ENCODE measurements at regions not wholly inside any gene's neighbourhood (a gene's known extent, or its start where the extent isn't known, plus 50 kb on each side); places are given as distances from the start of the nearest gene placed in this dataset.

DNA sequence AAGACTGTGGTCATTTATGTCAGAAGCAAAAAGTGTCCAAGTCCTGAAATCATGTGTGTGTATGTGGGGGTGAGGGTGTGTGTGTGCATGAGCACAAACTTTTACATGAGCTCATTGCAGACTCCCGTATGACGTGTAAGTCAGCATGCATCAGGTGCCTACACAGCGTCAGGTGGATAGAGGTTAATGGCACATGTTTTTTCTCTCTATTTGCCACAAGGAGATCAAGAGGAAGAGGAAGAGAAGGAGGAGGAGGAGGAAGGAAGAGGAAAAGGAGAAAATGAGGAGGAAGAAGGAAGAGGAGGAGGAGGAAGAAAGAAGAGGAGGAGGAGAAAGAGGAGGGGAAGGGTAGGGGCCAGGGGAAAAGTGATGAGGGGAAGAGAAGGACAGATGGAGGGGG lies 178.0 kb upstream of the DYNLRB2 start:
- no peak for DNase-seq (ENCODE audit: low read depth in 2 of 2)

- DNase-seq (ENCODE audit: low read depth in 2 of 2), result no peak
Measured at GRCh38 chr16:80356365-80356764, 184.4 kb upstream of the DYNLRB2 start.

DNA sequence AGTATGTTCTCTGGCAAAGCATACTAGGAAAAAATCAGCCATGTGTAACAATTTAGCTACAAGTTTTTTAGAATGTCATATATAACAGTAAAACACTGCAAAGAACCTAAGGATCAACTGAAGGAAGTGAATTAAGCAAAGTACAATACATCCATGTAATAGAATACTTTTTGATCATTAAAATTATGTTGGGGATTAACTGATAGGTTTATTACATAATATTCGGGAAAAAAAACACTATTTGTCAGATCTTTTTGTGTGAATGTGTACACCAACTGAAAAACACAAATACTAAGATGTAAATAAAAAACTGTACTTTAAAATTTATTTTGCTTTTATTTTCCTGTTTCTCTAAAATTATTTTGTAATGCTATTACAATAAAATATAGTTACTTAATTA lies 185.5 kb upstream of the DYNLRB2 start:
- DNase-seq (ENCODE audit: low read depth in 2 of 2), result no peak

- DNase-seq (ENCODE audit: low read depth in 2 of 2), result no peak
Measured at GRCh38 chr16:80350061-80350460, 190.7 kb upstream of the DYNLRB2 start.

DNA sequence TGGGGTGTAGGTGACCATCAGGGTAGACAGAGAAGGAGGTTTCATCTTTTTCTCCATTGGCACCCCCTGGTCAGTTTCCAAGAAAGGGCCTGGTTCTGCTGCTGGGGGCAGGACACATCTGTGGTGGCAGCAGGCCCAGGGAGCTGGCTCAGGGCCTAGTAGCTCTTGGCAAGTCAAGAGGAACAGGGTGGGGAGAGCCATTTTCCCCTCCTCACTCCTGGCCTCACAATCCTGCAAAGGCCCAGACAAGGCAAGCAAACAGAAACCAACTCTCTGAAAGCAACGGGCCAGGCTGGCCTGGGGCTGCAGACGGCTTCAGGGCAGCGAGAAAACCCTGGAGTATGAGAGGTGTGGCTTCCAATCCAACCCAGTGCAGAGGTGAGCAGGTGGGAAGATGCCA lies 192.9 kb upstream of the DYNLRB2 start:
- DNase-seq (ENCODE audit: low read depth in 2 of 2), result peak; percentile 17 to 61

GRCh38 chr16:80347002-80347401 lies 193.8 kb upstream of the DYNLRB2 start:
- DNase-seq (ENCODE audit: low read depth in 2 of 2), result no peak

DNA sequence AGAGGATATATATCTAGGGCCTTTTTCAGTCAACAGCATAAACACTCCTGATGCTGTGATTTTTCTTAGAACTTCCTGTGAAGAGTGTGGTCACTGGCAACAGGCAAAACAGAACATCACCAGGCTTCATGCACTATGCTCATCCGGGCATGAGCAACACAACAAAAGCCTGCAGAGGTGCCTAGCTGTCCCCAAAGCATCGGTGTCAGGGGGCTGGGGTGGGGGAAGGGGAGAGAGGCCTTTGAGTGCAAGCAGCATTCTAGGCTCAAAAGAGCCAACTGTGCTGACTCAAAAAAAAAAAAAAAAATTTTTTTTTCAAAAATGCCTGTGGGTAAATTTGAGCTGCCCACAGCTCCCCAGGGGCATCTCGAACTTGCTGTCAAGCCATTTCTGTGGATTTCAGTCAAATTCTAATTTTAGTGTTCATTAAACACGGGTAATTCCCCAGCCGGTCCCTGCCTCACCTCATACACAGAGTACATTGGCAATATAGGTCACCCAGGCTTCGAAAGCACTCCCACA lies 194.6 kb upstream of the DYNLRB2 start:
- DNase-seq (ENCODE audit: low read depth in 2 of 2), result no peak

DNA sequence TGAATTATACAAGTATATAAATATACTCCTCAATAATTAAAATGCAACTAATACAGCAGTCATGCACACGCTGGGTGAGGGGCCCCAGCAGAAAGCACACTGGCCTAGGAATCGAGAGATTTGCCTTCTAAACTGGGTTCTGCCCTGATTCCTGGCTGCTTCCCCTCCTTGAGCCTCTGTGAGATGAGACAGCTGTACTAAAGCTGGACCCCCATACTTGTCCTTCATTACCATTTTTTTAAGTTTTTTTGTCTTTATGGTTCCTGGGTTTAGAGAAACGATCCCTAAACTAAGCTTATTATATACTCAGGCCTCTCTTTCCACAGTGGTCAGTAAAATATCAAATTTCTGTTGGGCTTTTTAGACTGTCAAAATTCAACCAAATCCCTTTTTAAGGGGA lies 195.1 kb upstream of the DYNLRB2 start:
- DNase-seq (ENCODE audit: low read depth in 2 of 2), result no peak

- no peak for DNase-seq (ENCODE audit: low read depth in 2 of 2)
Measured at GRCh38 chr16:80344570-80344969, 196.2 kb upstream of the DYNLRB2 start.

GRCh38 chr16:80341263-80341662 lies 199.5 kb upstream of the DYNLRB2 start:
- DNase-seq (ENCODE audit: low read depth in 2 of 2), result no peak

DNA sequence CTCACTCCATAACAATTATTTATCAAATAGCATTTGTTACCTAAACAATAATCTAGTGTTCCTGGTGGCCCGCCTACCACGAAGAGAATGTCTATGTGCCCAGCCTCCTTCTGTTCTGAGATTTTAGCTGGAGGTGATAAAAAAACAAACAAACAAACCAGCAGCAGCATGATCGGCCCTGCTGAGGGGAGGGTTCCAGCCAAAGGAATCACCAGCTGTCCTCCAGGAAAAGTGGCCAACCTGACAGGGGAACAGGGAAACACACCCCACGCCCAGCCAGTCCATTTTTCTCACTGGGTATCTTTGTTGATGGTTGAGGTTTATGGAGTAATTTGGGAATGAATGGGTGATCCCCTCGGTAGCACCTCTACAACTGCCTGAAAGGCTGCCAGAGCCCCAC lies 203.0 kb upstream of the DYNLRB2 start:
- DNase-seq (ENCODE audit: low read depth in 2 of 2), result no peak

DNA sequence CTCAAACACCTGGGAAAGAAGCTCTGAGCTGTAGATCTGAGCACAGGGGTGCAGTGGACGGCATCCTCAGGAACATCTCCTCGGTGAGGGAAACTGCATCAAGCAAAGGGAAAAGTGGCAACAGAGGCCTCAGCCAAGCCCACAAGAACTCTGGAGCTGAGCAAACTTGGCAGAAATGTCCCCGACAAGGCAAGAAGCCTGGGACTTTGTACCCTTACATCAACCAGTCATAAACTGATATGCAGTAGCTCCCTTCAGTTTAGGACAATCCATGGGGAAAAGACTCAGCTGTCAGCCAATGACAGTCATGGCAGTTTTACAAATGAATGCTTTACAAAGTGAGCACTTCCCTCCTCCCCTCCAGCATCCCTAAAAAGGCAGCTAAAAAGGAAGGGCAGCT lies 210.0 kb upstream of the DYNLRB2 start:
- no peak for DNase-seq (ENCODE audit: low read depth in 2 of 2)

DNA sequence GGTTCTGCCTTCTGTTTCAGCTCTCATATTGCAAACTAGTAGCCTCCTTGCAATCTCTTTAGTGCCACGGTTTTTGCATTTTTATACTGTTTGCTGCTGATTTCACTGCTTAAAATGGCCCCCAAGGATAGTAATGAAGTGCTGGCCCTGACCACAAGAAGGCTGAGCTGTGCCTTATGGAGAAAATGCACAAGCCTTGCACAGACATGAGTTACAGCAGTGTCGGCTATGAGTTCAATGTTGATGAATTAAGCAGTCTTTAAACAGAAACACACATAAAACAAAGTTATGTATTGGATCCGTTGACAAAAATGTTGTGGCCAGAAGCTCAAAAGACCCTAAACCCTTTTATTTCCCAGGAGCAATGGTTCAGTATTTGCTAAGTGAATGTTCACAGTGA lies 210.6 kb upstream of the DYNLRB2 start:
- DNase-seq (ENCODE audit: low read depth in 2 of 2), result no peak

DNA sequence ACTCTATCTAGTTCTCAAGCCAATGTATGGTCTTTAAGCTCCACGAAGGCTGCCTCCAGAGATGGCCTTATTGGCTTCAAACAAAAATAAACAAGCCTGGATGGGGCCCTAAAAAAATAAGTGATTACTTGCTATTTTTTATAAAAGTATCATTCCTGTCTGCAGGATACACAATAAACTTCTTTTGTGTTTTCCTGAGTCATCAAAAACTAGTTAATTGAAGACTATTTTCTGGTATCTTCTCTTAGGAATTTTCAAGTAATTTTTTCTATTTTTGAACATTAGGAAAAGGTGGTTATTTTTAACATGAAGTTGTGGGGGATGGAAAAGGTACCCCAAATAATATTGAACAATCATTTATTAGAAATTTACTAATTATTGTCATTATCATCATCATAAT lies 213.1 kb upstream of the DYNLRB2 start:
- no peak for DNase-seq (ENCODE audit: low read depth in 2 of 2)

GRCh38 chr16:80324371-80324770 lies 216.4 kb upstream of the DYNLRB2 start:
- DNase-seq (ENCODE audit: low read depth in 2 of 2), result no peak

DNA sequence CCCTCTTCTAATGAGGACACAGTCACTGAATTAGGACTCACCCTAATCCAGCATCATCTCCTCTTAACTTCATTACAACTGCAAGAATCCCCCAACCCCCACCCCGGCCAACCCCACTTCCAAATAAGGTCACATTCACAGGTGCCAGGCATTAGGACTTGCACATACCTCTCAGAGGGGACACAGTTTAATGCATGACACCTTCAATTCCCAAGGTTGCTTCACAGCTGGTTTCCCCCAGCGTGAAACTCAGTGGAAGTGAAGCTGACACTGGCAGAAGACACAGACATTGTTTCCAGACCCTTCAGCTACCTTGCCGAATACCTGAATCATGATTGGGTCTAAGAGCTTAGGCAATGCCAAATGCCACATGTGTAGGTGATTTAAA lies 217.0 kb upstream of the DYNLRB2 start:
- DNase-seq (ENCODE audit: low read depth in 2 of 2), result no peak

GRCh38 chr16:80323187-80323807 lies 217.5 kb upstream of the DYNLRB2 start:
- no peak for DNase-seq (ENCODE audit: low read depth in 2 of 2)

DNA sequence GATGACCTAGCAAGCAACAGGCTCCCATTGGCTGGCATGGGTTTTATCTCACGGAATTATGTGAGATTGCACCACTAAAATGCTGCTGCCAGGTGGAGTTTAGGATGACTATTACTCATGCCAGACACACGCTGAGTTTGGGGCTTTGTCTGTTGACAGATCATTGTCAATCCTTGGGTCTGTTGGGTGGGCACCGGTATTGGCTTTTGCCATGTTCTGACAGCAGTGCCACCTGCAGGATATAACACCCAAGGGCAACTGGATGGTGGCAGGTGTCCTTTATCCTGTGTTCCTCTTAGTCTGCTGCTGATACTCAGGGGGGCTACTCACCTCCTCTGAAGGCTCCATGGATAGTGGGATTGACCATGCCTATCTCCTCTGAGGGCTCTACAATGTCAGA lies 221.6 kb upstream of the DYNLRB2 start:
- peak in 1 of 2 donors; percentile 31 for DNase-seq (ENCODE audit: low read depth in 2 of 2)

- DNase-seq (ENCODE audit: low read depth in 2 of 2), result no peak
Measured at GRCh38 chr16:80318107-80318506, 222.7 kb upstream of the DYNLRB2 start.

DNA sequence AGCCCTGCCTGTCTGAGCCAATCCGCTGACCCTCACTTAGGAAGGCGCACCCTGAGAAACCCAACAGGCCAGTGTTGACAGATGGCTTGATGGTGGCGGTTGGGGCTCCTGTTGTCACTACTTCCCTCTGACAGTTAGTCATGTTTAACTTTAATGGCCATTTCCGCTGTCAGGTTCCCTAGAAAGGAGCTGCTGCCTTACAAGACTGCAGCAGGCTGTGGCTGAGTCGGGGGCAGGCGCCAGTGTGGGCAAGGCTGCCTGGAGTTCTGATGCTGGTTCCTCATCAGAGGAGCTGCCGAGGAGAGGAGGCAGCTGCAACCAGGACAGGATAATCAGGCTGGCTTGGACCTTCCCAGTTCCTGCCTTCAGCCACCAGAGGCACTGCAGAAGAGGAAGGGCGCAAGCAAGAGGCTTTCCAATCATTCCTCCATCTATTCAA lies 223.2 kb upstream of the DYNLRB2 start:
- no peak for DNase-seq (ENCODE audit: low read depth in 2 of 2)

DNA sequence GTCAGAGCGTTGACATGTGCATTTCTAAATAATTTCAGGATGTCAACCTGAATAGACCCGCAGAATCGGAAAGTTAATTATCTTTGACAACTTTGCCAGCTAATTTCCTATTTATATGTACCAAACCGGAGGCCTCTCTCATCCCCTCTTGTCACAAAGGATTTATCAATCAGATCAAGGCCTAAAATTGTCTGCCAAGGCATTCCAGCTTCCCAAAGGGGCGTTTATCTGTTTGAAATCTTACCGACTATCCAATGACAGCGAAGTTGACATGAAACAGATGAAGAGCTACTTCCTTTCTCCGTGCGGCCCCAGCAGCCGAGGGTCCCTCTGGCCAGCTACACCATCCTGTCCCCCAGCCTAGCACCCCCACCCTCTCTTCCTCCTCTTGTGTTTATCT lies 223.7 kb upstream of the DYNLRB2 start:
- DNase-seq (ENCODE audit: low read depth in 2 of 2), result no peak

DNA sequence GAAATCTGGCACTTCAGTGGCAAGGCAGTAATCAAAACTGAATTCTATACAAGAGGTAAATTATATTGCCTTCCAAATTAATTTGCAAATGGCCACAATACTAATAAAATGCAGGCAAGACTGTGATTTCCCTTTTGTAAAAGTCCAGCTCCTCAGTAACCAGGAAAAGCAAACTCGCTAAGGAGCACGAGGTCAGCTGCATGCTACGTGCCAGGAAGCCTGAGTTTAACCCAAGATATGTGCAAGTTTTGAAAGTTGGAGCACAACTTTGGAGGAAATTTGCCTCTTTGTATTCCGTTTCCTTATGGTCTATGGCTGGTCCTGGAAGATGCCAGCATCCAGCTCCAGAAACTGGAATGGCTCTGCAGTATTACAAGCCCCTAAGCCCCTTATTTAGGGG lies 226.8 kb upstream of the DYNLRB2 start:
- peak in 1 of 2 donors; percentile 56 for DNase-seq (ENCODE audit: low read depth in 2 of 2)

- DNase-seq (ENCODE audit: low read depth in 2 of 2), result no peak
Measured at GRCh38 chr16:80309178-80309577, 231.6 kb upstream of the DYNLRB2 start.

DNA sequence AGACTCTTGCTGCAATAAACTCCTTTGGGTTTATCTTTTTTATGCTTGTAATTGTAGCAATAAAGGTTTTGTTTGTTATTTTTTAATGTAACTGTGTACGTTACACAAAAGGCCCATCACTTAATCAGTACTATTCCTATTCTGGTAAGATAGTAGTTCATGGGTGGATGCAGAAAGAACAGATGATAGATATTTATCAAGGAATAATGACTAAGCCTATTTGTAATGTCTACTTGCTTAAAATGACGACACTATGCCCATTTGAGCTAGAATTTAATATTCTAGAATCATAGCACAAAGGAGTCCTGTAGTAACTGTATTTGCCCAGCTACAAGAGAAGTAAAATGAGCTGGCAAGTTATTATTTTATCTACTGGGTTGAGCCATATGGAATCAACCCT lies 235.4 kb upstream of the DYNLRB2 start:
- no peak for DNase-seq (ENCODE audit: low read depth in 2 of 2)

All from dermis microvascular lymphatic vessel endothelial cell (primary cell).